Parathyroid adenoma (tissue), 2 donors: ENCODE measurements at regions not wholly inside any gene's neighbourhood (a gene's known extent, or its start where the extent isn't known, plus 50 kb on each side); places are given as distances from the start of the nearest gene placed in this dataset.

Source experiments
- H2AFZ ChIP-seq: fragments of 300-600 bp; sonication (generic); one replicate; pipeline ENCODE4 v1.7.0; 2017; ENCODE audit warnings: antibody characterized with exemption, mild to moderate bottlenecking
- H3K27ac ChIP-seq: fragments of 300-600 bp; sonication (generic); one replicate; pipeline ENCODE4 v1.7.0; 2017
- H3K27me3 ChIP-seq: fragments of 300-600 bp; sonication (generic); one replicate; pipeline ENCODE4 v1.7.0; 2017; ENCODE audit warnings: low read length; ENCODE audit not compliant: control insufficient read depth, insufficient read depth
- H3K36me3 ChIP-seq: fragments of 300-600 bp; sonication (generic); one replicate; pipeline ENCODE4 v1.7.0; 2017; ENCODE audit warnings: low read length; ENCODE audit not compliant: control insufficient read depth, insufficient read depth
- H3K4me1 ChIP-seq: fragments of 300-600 bp; sonication (generic); one replicate; pipeline ENCODE4 v1.7.0; 2017; ENCODE audit warnings: control low read depth
- H3K4me2 ChIP-seq: fragments of 300-600 bp; sonication (generic); one replicate; pipeline ENCODE4 v1.7.0; 2017; ENCODE audit warnings: low read length
- H3K4me3 ChIP-seq: fragments of 300-600 bp; sonication (generic); one replicate; pipeline ENCODE4 v1.7.0; 2017; ENCODE audit warnings: low read depth, low read length
- H3K79me2 ChIP-seq: fragments of 300-600 bp; sonication (generic); one replicate; pipeline ENCODE4 v1.7.0; 2017; ENCODE audit warnings: control low read depth
- H3K9ac ChIP-seq: fragments of 300-600 bp; sonication (generic); one replicate; pipeline ENCODE4 v1.7.0; 2017; ENCODE audit warnings: mild to moderate bottlenecking
- H3K9me3 ChIP-seq: fragments of 300-600 bp; sonication (generic); one replicate; pipeline ENCODE4 v1.7.0; 2017; ENCODE audit warnings: low read length; ENCODE audit not compliant: control insufficient read depth
- TF ChIP-seq, protein P1 (sequence below): fragments of 300-600 bp; sonication (generic); IDR thresholded peaks from one replicate; pipeline ENCODE4 v1.7.0; 2017; ENCODE audit warnings: antibody characterized with exemption, mild to moderate bottlenecking
- donor health status: primary hyperparathyroidism.

DNA sequence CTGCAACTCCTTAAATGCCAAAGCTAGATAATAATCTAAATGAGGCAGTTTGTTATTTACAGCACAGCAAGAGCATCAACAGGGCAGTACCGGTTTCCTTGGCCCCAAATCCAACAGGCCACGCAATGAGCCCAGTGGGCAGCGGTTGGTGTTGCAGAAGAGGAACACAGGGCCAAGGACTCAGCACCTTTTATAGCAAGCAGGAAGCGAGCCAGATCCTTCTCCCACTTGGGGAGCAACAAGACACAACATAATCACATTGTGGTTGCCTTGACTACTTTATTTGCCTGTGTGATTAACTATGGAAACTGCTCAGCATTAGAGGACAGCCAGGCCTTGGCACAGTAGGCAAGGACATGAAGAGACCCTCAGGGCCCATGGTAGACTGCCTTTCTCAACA is 67.1 kb upstream of the HTR2A start:
- no peak overlapping the region for H3K27ac ChIP-seq
- no peaks in the 10 kb centered on the region for H3K79me2 ChIP-seq
- no peak overlapping the region for H3K4me2 ChIP-seq
- H3K4me1 ChIP-seq = no peaks in the 10 kb centered on the region
- no peak overlapping the region for H3K9ac ChIP-seq
- TF ChIP-seq, protein P1, sequence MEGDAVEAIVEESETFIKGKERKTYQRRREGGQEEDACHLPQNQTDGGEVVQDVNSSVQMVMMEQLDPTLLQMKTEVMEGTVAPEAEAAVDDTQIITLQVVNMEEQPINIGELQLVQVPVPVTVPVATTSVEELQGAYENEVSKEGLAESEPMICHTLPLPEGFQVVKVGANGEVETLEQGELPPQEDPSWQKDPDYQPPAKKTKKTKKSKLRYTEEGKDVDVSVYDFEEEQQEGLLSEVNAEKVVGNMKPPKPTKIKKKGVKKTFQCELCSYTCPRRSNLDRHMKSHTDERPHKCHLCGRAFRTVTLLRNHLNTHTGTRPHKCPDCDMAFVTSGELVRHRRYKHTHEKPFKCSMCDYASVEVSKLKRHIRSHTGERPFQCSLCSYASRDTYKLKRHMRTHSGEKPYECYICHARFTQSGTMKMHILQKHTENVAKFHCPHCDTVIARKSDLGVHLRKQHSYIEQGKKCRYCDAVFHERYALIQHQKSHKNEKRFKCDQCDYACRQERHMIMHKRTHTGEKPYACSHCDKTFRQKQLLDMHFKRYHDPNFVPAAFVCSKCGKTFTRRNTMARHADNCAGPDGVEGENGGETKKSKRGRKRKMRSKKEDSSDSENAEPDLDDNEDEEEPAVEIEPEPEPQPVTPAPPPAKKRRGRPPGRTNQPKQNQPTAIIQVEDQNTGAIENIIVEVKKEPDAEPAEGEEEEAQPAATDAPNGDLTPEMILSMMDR = no peak
- H3K36me3 ChIP-seq = no peaks in the 10 kb centered on the region
- no peak overlapping the region for H3K4me3 ChIP-seq
- H3K9me3 ChIP-seq = no peaks in the 10 kb centered on the region
- no peak overlapping the region for H2AFZ ChIP-seq
- no peaks in the 10 kb centered on the region for H3K27me3 ChIP-seq

GRCh38 chr13:46962281-46962941 is 65.6 kb upstream of the HTR2A start:
- H3K4me2 ChIP-seq = no peak overlapping the region
- no peaks in the 10 kb centered on the region for H3K9me3 ChIP-seq
- H2AFZ ChIP-seq = no peak overlapping the region
- no peaks in the 10 kb centered on the region for H3K4me1 ChIP-seq
- no peak overlapping the region for H3K27ac ChIP-seq
- H3K9ac ChIP-seq = no peak overlapping the region
- H3K36me3 ChIP-seq = no peaks in the 10 kb centered on the region
- no peaks in the 10 kb centered on the region for H3K27me3 ChIP-seq
- TF ChIP-seq, protein P1 = no peak
- H3K79me2 ChIP-seq = no peaks in the 10 kb centered on the region
- no peak overlapping the region for H3K4me3 ChIP-seq

- Histone ChIP-seq H2AFZ (no peak overlapping the region), H3K4me3 (no peak overlapping the region), H3K4me2 (no peak overlapping the region), H3K36me3 (no peaks in the 10 kb centered on the region), H3K9me3 (no peaks in the 10 kb centered on the region), H3K4me1 (no peaks in the 10 kb centered on the region), H3K27ac (no peak overlapping the region), H3K79me2 (no peaks in the 10 kb centered on the region), H3K27me3 (no peaks in the 10 kb centered on the region), H3K9ac (no peak overlapping the region)
- TF ChIP-seq, protein P1 = no peak
These were observed 64.9 kb upstream of the HTR2A start for GRCh38 chr13:46961719-46962118.

DNA sequence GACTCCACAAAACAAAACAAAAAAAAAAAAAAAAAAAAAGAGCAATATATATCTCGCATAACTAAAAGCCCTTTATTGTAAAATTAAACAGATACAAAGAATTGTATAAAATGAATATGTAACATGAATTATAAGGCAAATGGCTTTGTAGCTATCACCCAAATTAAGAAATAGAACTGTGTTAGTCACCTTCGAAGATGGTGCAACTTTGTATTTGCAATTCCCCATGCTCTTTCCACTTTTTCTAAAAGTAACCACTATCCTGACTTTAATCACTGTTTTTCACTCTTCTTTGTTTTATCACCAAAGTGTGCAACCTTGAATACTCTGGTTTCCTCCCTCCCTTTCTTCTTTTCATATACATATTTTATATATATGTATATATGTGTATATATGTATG is 57.1 kb upstream of the HTR2A start:
- Histone ChIP-seq H3K27ac (no peak overlapping the region), H3K4me2 (no peak overlapping the region), H3K9me3 (no peaks in the 10 kb centered on the region), H3K36me3 (no peaks in the 10 kb centered on the region), H3K9ac (no peak overlapping the region), H3K27me3 (no peaks in the 10 kb centered on the region), H3K4me1 (no peaks in the 10 kb centered on the region), H3K79me2 (no peaks in the 10 kb centered on the region), H2AFZ (no peak overlapping the region), H3K4me3 (no peak overlapping the region)
- TF ChIP-seq, protein P1 = no peak

- TF ChIP-seq, protein P1 = no peak
- Histone ChIP-seq H3K27ac (no peak overlapping the region), H3K9ac (no peak overlapping the region), H3K4me3 (no peak overlapping the region), H3K4me1 (no peaks in the 10 kb centered on the region), H3K36me3 (no peaks in the 10 kb centered on the region), H3K27me3 (no peaks in the 10 kb centered on the region), H3K4me2 (no peak overlapping the region), H2AFZ (no peak overlapping the region), H3K79me2 (no peaks in the 10 kb centered on the region), H3K9me3 (no peaks in the 10 kb centered on the region)
These were observed 56.5 kb upstream of the HTR2A start for GRCh38 chr13:46953331-46953730.
